Fibroblast of skin of abdomen (primary cell): ENCODE measurements at regions not wholly inside any gene's neighbourhood (a gene's known extent, or its start where the extent isn't known, plus 50 kb on each side); places are given as distances from the start of the nearest gene placed in this dataset.
"Not testable (repeated sequence)": the region's sequence is repeated elsewhere in the genome, so short reads cannot be mapped to it uniquely, and the experiment has no call there.

ENCODE experiments used
- DNase-seq: peaks from one replicate; pipeline ENCODE4 v3.0.0-alpha.2; 2013

- DNase-seq, result not testable (repeated sequence)
These were observed 99.0 kb upstream of the CCNH start for GRCh38 chr5:87511778-87512177.

- no peak for DNase-seq
These were observed 90.3 kb upstream of the CCNH start for GRCh38 chr5:87503004-87503403.

GRCh38 chr5:87499478-87500410, 87.0 kb upstream of the CCNH start:
- no peak for DNase-seq
